Muscle of back (tissue), 3 donors: ENCODE measurements at regions not wholly inside any gene's neighbourhood (a gene's known extent, or its start where the extent isn't known, plus 50 kb on each side); places are given as distances from the start of the nearest gene placed in this dataset.

Experiments
- DNase-seq, 3 donors: peaks; one replicate each; pipeline versions ENCODE4 v3.0.0 to v3.0.0-alpha.2; 2013

- no peak for DNase-seq
Measured at GRCh38 chr7:41470081-41470480, 232.8 kb downstream of the INHBA start.

- DNase-seq = no peak
Measured at GRCh38 chr7:41467596-41467995, 235.3 kb downstream of the INHBA start.

- DNase-seq = no peak
Measured at GRCh38 chr7:41466760-41467384, 236.0 kb downstream of the INHBA start.

- no peak for DNase-seq
Measured at GRCh38 chr7:41465571-41465970, 237.3 kb downstream of the INHBA start.

- DNase-seq = no peak
Measured at GRCh38 chr7:41463770-41464470, 239.0 kb downstream of the INHBA start.

GRCh38 chr7:41459623-41460261 lies 243.1 kb downstream of the INHBA start:
- no peak for DNase-seq

- DNase-seq = no peak
Measured at GRCh38 chr7:41459183-41459582, 243.7 kb downstream of the INHBA start.

- no peak for DNase-seq
Measured at GRCh38 chr7:41457832-41458437, 245.0 kb downstream of the INHBA start.

- DNase-seq = no peak
Measured at GRCh38 chr7:41451826-41452225, 251.1 kb downstream of the INHBA start.

- no peak for DNase-seq
Measured at GRCh38 chr7:41449694-41450093, 253.2 kb downstream of the INHBA start.

GRCh38 chr7:41449286-41449685 lies 253.6 kb downstream of the INHBA start:
- no peak for DNase-seq

- DNase-seq = no peak
Measured at GRCh38 chr7:41448104-41448503, 254.8 kb downstream of the INHBA start.

GRCh38 chr7:41447450-41448042 lies 255.3 kb downstream of the INHBA start:
- DNase-seq = no peak

GRCh38 chr7:41446606-41447449 lies 256.1 kb downstream of the INHBA start:
- DNase-seq = no peak

- no peak for DNase-seq
Measured at GRCh38 chr7:41445946-41446345, 256.9 kb downstream of the INHBA start.

- DNase-seq = no peak
Measured at GRCh38 chr7:41445432-41445831, 257.5 kb downstream of the INHBA start.

- no peak for DNase-seq
Measured at GRCh38 chr7:41439515-41439879, 263.4 kb downstream of the INHBA start.

GRCh38 chr7:41438705-41439514 lies 264.0 kb downstream of the INHBA start:
- no peak for DNase-seq

- DNase-seq = no peak
Measured at GRCh38 chr7:41437257-41438196, 265.4 kb downstream of the INHBA start.
